ENCODE measurements at regions not wholly inside any gene's neighbourhood (a gene's known extent, or its start where the extent isn't known, plus 50 kb on each side); places are given as distances from the start of the nearest gene placed in this dataset.

GRCh38 chr10:58010073-58010702 is 257.5 kb downstream of the IPMK start:
- no peak for DNase-seq (ENCODE audit: low spot score)

- DNase-seq (ENCODE audit: low spot score) = no peak
Measured at GRCh38 chr10:58003945-58004344, 263.7 kb downstream of the IPMK start.

- DNase-seq (ENCODE audit: low spot score) = no peak
Measured at GRCh38 chr10:58001159-58001558, 266.5 kb downstream of the IPMK start.

GRCh38 chr10:57996536-57996935 is 271.2 kb downstream of the IPMK start:
- no peak for DNase-seq (ENCODE audit: low spot score)

GRCh38 chr10:57993302-57993701 is 274.4 kb downstream of the IPMK start:
- no peak for DNase-seq (ENCODE audit: low spot score)

GRCh38 chr10:57992321-57993077 is 275.2 kb downstream of the IPMK start:
- DNase-seq (ENCODE audit: low spot score) = no peak

- DNase-seq (ENCODE audit: low spot score) = no peak
Measured at GRCh38 chr10:57988964-57989363, 278.7 kb downstream of the IPMK start.

GRCh38 chr10:57987055-57987721 is 280.5 kb downstream of the IPMK start:
- no peak for DNase-seq (ENCODE audit: low spot score)

- DNase-seq (ENCODE audit: low spot score) = no peak
Measured at GRCh38 chr10:57986422-57986821, 281.3 kb downstream of the IPMK start.

GRCh38 chr10:57983281-57983791 is 284.4 kb downstream of the IPMK start:
- no peak for DNase-seq (ENCODE audit: low spot score)

GRCh38 chr10:57982091-57982490 is 285.6 kb downstream of the IPMK start:
- DNase-seq (ENCODE audit: low spot score) = no peak

- DNase-seq (ENCODE audit: low spot score) = no peak
Measured at GRCh38 chr10:57979956-57980355, 287.7 kb downstream of the IPMK start.

- no peak for DNase-seq (ENCODE audit: low spot score)
Measured at GRCh38 chr10:57979491-57979890, 288.2 kb downstream of the IPMK start.

GRCh38 chr10:57977262-57977661 is 290.4 kb downstream of the IPMK start:
- no peak for DNase-seq (ENCODE audit: low spot score)

GRCh38 chr10:57973451-57973850 is 294.2 kb downstream of the IPMK start:
- DNase-seq (ENCODE audit: low spot score) = no peak

GRCh38 chr10:57972783-57973182 is 294.9 kb downstream of the IPMK start:
- no peak for DNase-seq (ENCODE audit: low spot score)

GRCh38 chr10:57968328-57969016 is 299.2 kb downstream of the IPMK start:
- DNase-seq (ENCODE audit: low spot score) = no peak

GRCh38 chr10:57964351-57964750 is 303.3 kb downstream of the IPMK start:
- peak; percentile 83 for DNase-seq (ENCODE audit: low spot score)

- no peak for DNase-seq (ENCODE audit: low spot score)
Measured at GRCh38 chr10:57963546-57963945, 304.1 kb downstream of the IPMK start.

GRCh38 chr10:57962839-57963238 is 304.9 kb downstream of the IPMK start:
- no peak for DNase-seq (ENCODE audit: low spot score)

GRCh38 chr10:57961487-57961886 is 306.2 kb downstream of the IPMK start:
- DNase-seq (ENCODE audit: low spot score) = no peak

GRCh38 chr10:57960406-57960805 is 307.3 kb downstream of the IPMK start:
- DNase-seq (ENCODE audit: low spot score) = no peak

All from globus pallidus (tissue), 1 donor.